Astrocyte of the cerebellum (primary cell): ENCODE measurements at regions not wholly inside any gene's neighbourhood (a gene's known extent, or its start where the extent isn't known, plus 50 kb on each side); places are given as distances from the start of the nearest gene placed in this dataset.

Experiments
- DNase-seq: peaks from one replicate; pipeline ENCODE4 v3.0.0-alpha.2; 2011; ENCODE audit warnings: low read depth
- H3K4me3 ChIP-seq: 2 replicates; pipeline ENCODE4 v1.5.1; 2011; ENCODE audit warnings: mild to moderate bottlenecking, low read depth, low read length, moderate library complexity
- in situ Hi-C: cut with HindIII; loops from 2 replicates; pipeline ENCODE4 v1.10.0; 2017; ENCODE audit warnings: low sequenced_read_pairs
- TF ChIP-seq, protein P1 (sequence below): IDR thresholded peaks from 2 replicates; pipeline ENCODE4 v1.5.1; 2012; ENCODE audit warnings: low read length, low read depth, moderate library complexity, mild to moderate bottlenecking; ENCODE audit errors: missing control alignments

DNA sequence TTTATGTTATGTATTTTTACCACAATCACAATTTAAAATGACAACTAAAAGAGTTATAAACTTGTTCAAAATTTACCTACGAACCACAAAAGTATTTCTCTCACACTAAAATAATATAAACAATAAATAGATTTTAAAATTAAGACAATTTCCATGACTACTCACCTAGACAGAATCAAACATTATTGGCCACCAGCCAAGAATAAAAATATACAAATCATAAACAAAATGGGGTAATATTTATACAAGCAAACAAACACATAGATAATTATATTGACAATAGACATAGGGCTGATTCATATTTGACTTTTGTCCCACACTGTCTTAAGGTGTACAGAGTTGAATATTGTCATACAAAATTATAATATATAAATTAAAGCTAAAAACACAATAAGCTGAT is 119.6 kb upstream of the ZNF92 start:
- DNase-seq, result no peak
- TF ChIP-seq, protein P1, sequence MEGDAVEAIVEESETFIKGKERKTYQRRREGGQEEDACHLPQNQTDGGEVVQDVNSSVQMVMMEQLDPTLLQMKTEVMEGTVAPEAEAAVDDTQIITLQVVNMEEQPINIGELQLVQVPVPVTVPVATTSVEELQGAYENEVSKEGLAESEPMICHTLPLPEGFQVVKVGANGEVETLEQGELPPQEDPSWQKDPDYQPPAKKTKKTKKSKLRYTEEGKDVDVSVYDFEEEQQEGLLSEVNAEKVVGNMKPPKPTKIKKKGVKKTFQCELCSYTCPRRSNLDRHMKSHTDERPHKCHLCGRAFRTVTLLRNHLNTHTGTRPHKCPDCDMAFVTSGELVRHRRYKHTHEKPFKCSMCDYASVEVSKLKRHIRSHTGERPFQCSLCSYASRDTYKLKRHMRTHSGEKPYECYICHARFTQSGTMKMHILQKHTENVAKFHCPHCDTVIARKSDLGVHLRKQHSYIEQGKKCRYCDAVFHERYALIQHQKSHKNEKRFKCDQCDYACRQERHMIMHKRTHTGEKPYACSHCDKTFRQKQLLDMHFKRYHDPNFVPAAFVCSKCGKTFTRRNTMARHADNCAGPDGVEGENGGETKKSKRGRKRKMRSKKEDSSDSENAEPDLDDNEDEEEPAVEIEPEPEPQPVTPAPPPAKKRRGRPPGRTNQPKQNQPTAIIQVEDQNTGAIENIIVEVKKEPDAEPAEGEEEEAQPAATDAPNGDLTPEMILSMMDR, result no peak
- in situ Hi-C loops, result no loop called here
- H3K4me3 ChIP-seq, result no peak overlapping the region

DNA sequence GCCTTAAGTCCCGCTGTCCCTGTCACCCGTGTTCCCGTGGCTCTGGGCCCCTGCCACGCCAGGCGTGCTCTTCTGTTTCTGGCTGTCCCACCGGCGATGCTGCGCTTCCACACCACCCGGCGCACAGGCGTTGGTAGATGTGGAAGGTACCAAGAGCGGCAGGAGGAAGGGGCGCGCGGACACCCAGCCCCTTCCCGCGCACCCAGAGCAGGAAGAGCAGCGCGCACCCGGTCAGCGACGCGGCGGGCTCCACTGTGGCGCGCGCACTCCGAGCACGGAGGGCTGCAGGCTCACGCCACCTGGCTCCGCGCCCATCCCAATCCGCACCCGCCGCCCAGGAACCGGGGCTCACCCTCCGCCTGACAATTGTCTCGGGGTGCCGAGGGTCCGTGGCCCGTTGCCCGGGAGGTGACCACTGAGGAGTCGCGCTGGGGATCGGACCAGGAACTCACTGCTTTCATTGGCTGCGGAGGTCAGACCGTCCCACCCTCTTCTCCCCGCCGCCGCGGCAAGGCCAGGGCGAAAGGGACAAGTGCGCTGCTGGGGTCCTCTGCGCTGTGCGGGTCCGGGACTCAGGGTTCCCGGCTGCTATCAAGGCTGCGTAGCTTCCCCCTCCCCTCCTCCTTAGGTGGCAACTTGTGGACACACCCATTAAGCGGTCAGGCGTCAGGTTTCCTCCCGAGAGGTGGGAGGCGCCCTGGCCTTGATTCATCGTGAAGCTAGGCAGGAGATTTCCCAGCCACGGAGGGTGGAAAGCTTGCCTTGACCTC is 121.6 kb upstream of the ZNF92 start:
- in situ Hi-C loops, result no loop called here
- DNase-seq, result peak; percentile 18
- TF ChIP-seq, protein P1, result no peak
- peak overlapping the region; percentile 83 for H3K4me3 ChIP-seq

DNA sequence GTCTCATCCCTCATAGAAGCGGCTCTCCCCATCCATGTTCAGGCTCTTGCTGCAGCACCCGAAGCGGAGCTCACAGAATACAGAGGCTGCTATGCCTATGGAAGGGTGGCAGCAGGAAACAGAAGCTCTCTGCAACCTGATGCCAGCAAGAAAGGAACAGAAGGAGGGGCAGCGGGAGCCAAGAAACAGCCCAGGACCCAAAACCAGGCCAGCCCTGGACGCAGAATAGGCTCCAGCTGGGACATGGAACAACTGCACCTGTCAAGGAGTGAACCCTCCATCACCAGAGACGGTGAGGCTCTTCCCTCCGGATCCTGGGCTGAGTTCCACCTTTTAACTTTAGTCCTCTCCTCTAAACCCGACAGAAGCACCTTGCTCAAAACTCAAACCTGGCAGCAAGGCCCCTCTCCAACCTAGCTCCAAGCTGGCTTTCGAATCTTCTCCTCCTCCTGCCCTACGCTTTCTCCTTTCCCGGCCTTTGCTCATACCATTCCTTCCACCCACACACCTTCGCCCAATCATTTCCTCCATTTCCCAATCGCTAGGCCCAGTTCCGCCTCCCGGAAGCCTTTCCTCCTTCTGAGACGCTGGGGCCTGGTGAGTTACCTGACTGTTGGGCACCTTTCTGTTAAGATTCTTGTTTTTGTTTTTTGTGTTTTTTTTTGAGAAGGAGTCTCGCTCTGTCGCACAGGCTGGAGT is 122.8 kb upstream of the ZNF92 start:
- in situ Hi-C loops, result no loop called here
- DNase-seq, result no peak
- TF ChIP-seq, protein P1, result no peak
- H3K4me3 ChIP-seq, result no peak overlapping the region

DNA sequence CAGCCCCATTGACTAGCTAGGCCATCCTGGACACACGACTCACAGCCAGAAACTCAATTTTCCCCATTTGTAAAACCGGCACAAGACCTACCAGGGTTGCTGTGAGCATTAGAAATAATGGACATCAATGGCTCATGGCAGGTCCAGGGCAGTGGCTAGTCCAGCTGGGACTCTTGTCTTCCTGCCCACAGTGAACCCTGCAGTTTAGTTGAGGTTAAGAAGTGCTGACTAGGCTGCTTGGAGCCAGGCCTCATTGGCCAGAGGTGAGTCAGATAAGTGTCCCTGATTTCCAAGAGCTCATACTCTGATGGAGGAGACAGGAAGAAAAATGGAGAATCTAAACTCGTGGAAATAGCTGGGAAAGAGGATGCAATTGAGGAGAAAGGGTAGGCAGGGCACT is 123.4 kb upstream of the ZNF92 start:
- no peak overlapping the region for H3K4me3 ChIP-seq
- in situ Hi-C loops, result no loop called here
- no peak for DNase-seq
- TF ChIP-seq, protein P1, result no peak

DNA sequence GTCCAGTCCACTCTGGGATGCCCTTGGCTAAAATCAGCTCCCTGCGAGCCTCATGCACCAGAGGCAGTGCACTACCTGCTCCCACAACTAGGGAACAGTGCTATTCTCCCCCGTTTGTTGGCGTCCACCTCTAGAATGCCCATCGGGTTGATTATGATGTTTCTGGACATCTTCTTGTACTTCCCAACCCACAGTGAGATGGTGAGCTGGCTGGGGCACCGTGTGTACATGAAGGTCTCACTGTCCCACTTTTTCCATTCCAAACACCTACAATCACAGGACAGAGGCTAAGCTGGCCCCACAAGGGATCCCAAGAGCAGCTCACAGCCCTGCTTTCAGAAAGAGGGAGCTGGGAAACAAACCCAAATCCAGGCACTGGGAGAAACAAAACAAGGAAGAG is 126.2 kb upstream of the ZNF92 start:
- TF ChIP-seq, protein P1, result no peak
- in situ Hi-C loops, result no loop called here
- H3K4me3 ChIP-seq, result no peak overlapping the region
- no peak for DNase-seq

DNA sequence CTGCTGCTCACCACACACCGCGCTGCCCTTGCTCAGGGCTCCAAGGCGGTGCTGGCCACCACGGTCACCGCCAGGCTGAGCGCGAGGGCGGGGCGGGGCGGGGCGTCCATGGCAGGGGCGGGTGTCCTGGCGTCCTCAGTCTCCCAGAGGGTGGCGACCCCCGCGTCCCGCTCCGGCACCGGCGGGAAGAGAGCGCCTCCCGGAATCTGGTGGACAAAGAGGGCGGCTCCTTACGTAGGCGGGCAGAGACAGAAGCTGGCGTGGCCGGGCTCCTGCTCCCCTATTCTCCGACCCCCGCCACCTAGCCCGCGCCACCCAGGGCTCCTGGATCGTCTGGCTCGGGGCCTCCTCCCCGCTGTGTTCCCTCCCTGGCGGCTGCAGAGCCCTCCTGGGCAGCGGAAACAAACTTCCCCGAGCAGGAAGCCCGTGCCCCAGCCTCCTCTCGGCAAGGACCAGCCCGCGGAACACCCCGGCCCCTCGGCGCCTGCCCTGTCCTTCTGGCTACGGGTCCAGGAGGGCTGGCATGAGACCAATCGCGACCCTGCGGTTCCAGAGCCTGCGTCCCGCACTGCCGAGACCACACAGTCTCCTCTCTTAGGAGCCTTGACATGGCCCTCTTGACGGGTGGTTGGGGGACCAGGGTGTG is 133.8 kb upstream of the ZNF92 start:
- no peak for DNase-seq

More for the DNA sequence above, 133.8 kb upstream of the ZNF92 start:
- peak overlapping the region; percentile 61 for H3K4me3 ChIP-seq
- in situ Hi-C loops, result no loop called here
- TF ChIP-seq, protein P1, result no peak
